HG02571 (cell line): ENCODE measurements at regions not wholly inside any gene's neighbourhood (a gene's known extent, or its start where the extent isn't known, plus 50 kb on each side); places are given as distances from the start of the nearest gene placed in this dataset.

Experiments
- ATAC-seq: cut with Tn5 transposase; IDR thresholded peaks from one replicate; pipeline ENCODE4 v1.9.1; 2021; ENCODE audit warnings: mild to moderate bottlenecking, moderate library complexity; ENCODE audit not compliant: unreplicated experiment

- no peak for ATAC-seq
These were observed 83.1 kb upstream of the S1PR1 start for GRCh38 chr1:101153692-101154091.

- no peak for ATAC-seq
These were observed 84.2 kb upstream of the S1PR1 start for GRCh38 chr1:101152633-101153032.

- ATAC-seq = no peak
These were observed 85.5 kb upstream of the S1PR1 start for GRCh38 chr1:101151286-101151685.

DNA sequence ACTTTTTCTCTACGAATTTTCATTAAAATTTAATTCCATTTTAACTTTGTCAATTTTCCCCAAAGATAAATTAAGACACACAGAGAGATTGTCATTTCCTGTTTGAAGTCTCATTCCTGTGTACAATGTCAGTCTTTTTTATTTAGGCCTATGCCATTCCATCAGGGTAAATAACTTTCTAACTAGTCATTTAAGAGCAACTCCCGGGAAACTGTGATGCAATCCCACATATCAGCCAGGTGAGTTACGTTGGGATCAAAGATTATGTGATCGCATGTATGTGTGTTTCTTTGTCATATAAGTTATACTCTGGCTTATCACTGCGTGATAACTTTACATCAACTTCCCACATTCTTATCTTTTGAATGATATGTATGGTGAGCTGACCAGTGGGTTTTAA is 86.1 kb upstream of the S1PR1 start:
- no peak for ATAC-seq

- ATAC-seq = no peak
These were observed 86.6 kb upstream of the S1PR1 start for GRCh38 chr1:101150266-101150665.

DNA sequence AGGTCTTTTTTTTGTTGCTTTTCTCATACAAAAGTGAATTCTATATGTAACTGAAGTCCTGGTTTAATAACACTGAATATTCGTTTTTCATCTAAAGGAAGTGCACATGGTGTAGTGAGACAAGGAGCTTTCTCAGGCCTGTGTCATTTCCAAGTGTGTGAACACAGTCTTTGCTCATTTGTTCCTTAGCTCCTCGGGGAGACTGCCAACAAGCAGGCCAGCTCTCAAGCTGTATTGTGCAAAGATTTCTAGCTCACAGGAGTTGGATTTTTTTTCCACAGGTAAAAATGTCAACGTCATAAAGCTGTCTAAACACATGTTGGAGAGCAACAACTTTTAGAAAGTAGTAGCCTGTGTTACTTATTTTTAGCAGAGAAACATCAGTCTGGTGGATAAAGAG is 87.8 kb upstream of the S1PR1 start:
- no peak for ATAC-seq

GRCh38 chr1:101147381-101147780 is 89.4 kb upstream of the S1PR1 start:
- no peak for ATAC-seq

- no peak for ATAC-seq
These were observed 91.4 kb upstream of the S1PR1 start for GRCh38 chr1:101145449-101145820.

DNA sequence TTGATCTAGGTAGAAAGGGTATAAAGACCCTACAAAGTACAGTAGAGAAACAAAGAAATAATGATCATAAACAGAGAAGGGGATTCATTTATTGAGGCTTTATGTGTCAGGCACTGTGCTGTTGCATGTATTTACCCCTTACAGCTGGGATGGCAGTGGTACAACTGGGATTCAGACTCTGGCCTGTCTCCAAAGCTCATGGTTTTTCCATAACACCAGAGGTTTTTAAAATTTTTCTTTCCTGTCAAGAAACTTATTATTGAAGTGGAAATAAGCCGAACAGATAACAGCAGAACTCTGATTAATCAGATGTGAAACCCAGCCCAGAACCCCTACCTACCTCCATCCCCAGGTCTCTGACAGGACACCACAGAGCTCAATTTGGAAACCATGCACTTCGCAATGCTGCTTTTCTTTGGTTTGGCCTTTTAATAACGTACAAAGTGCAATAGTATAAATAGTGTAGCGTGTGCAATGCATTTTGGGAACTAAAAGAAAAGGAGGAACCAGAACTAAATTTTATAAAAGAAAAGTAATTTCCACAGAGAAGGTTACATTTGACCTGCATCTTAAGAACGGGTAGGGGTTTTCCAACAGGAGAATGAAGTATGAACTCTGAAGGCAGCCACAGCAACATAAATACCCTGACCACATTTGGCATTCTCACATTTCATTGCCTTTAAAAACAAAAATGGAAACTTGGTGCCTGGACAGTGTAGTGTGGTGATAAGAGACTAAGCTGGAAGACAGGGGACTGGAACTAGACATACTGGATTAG is 92.0 kb upstream of the S1PR1 start:
- no peak for ATAC-seq

DNA sequence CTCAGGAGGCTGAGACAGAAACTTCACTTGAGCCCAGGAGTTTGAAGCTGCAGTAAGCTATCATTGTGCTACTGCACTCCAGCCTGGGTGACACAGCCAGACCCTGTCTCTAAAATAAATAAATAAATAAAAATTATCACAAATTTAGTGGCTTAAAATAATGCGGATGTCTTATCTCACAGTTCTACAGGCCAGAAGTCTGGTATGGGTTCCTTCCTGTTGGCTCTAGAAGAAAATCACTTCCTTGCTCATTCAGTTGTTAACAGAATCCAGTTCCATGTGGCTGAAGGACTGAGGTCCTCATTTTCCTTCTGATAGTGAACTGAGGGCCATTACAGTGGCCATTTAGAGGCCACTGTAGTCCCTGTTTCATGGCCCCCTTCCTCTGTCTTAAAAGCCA is 94.6 kb upstream of the S1PR1 start:
- ATAC-seq = no peak

DNA sequence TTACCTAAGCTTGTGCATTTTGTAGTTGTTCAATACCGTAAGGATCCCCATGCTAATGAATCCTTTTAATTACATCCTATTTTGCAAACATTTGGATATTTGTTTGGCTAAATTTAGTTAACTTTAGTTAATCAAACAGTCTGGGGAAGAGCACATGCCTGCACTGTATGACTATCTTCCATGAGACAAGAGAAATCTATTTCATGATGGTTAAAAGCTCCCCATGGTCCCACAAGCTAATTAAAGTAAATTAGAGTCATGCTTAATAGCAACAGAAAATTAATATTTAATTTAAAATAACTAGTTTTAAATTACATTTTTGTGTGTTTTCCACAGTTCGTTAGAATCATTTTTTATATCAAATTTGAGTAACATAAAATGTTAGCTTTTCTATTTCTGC is 95.4 kb upstream of the S1PR1 start:
- ATAC-seq = no peak

- ATAC-seq = no peak
These were observed 96.7 kb upstream of the S1PR1 start for GRCh38 chr1:101139821-101140718.

GRCh38 chr1:101139130-101139529 is 97.7 kb upstream of the S1PR1 start:
- ATAC-seq = no peak

DNA sequence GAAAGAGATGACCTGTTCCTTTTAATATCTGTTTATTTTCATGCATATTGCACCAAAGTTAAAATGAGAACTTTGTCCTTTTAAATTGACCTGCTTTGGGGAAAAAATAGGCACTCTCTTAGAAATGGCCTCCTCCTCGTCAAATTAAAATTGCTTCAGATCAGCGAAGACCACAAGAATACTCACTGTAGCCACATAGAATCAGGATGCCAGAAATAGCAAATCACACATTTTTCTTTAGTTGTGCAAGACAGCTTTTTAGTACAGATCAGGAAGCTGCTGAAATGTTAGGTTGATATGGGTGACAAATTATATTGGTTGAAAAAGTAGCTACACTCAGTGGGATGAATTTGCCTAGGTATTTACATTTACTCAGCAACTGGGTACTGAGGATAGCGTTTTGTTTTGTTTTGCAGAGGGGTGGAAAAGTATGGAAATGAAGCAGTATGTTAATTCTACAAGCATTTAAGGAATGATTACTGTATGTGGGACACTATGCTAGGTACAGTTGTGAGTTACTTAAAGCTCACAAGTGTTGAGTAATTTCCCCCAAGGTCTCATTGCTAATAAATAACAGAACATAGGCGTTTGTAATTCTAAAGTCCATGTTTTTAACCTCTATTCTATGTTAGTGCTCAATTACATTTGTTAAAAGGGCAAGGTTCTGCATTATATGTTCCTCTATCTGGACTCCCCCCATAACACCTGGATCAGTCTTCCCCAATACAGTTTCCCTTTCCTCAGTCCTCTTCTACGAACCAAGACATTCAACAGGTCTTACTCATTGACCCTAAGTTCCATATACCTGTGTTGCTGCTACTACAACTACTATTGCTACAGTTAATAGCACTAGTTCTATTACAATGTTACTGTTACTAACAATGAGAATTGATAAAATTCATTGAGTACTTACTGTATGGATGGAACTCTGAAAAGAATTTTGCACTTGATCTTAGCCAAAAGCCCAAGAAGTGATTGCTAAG is 99.4 kb upstream of the S1PR1 start:
- no peak for ATAC-seq

DNA sequence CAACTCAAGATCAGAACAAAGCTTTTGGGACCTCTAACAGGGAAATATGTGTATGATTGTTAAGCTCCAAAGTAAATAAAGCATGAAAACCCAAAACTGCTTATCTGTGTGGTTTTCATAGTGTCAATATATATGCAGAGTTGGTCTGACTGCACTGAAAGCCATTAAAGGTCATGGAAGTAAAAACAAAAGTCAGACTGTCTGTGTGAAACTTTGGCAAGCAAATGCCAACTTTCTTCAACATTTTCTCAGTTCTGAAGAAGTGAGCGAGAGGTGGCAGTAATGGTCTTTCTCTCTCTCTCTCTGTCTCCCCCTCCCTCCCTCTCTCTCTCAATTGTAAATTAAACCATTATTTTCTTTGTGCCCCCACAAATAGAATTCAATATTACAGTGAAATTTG is 100.1 kb upstream of the S1PR1 start:
- ATAC-seq = no peak

GRCh38 chr1:101136271-101136670 is 100.5 kb upstream of the S1PR1 start:
- ATAC-seq = no peak

DNA sequence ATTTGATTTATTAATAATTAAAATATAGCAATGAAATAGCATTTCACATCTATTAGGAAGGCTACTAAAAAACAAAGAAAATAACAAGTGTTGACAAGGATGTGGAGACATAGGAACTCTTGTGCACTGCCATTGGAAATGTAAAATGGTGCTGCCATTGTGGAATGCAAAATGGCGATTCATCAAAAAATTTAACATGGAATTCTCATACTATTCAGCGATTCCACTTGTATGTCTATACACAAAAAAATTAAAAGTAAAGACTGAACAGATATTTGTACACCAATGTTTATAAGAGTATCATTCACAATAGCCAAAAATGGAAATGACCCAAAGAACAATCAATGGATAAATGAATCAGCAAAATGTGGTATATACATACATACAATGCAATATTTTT is 101.3 kb upstream of the S1PR1 start:
- ATAC-seq = no peak

DNA sequence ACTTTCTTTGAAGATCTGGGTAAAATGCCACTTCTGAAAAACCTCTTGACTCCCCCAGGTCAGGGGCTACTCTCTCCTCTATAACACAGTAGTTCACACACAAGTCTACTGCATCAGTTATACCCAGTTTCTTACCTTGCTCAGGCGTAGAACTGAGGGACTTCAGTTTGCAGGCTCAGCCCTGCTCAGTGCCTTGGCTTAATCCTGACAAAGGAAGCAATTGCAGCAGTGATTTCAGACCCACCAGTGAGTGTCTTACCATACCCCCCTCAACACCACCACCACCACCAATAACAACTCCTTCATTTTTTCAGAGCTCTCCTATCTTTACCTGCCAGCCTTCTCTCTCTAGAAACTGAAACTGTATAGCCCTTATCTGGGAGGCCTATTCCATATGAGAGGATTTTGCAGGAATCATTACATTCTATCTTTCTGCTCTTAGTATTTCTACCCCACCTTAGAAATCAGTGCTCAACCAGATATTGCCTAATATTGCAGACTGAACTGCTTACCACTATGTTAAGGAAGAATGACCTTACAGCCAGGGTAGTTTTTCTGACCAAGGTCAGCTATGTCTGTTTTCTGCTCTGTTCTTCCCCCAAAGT is 105.5 kb upstream of the S1PR1 start:
- no peak for ATAC-seq

- ATAC-seq = no peak
These were observed 105.1 kb upstream of the DPH5 start for GRCh38 chr1:101130673-101131072.

GRCh38 chr1:101128846-101129245 is 103.3 kb upstream of the DPH5 start:
- no peak for ATAC-seq
